ENCODE measurements at regions not wholly inside any gene's neighbourhood (a gene's known extent, or its start where the extent isn't known, plus 50 kb on each side); places are given as distances from the start of the nearest gene placed in this dataset.

GRCh38 chr12:115584156-115584555 lies 693.3 kb downstream of the MED13L start:
- DNase-seq (ENCODE audit: low read depth, low spot score), result no peak

DNA sequence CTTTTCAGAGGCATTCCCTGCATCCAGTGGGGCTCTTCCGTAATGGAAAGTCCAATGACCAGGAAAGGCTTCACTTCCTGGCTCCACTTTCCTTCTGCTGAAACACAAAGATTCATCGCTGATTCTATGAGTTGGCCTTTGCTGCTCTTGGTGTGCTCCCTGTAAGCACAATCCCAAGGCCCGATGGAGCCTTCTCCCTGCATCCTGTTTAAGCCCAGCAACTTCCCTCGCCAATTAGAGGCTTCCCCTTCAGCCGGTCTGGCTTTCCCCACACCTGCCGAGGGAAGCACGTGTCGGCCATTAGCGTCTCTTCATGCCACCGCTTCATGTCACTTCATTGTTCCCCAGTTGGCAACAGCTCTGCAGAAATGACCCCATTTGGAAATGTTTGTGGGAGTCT lies 693.9 kb downstream of the MED13L start:
- DNase-seq (ENCODE audit: low read depth, low spot score), result no peak

DNA sequence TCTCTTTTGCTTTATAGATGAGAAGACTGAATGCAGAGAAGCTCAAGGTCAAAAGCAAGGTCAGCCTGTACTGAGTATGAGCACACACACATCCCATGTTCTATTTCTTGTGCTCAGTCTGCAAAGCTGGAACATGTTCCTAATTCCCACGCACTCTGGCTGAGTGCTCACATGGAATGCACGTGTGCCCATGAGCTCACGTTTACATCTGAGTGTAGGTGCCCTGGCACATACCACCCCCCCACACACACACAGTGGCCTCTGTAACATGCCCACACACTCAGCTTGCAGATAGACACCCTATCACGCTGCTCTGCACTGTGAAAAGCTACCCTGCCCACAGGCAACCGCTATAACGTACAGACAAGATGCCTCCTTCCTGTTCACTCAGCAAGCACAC lies 700.1 kb downstream of the MED13L start:
- DNase-seq (ENCODE audit: low read depth, low spot score), result no peak

DNA sequence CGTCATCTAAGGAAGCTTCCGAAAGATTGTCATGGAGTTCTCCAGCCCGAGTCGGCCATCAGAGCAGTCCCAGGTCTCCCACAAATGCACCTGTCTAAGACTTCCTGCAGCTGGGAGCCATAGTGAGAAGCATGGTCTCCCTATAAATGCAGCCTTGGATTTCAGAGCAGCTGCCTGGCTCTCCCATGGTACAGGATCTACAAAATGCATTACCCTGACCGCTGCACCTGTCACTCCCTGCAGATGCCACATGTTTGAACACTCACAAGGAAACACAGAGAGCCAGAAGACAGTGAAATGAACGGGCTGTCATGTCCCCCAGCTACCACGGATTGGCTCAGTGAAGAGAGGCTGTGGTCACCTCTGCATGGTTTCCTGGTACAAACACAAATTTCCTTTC lies 702.7 kb downstream of the MED13L start:
- no peak for DNase-seq (ENCODE audit: low read depth, low spot score)

GRCh38 chr12:115572440-115572839 lies 705.1 kb downstream of the MED13L start:
- DNase-seq (ENCODE audit: low read depth, low spot score), result no peak

DNA sequence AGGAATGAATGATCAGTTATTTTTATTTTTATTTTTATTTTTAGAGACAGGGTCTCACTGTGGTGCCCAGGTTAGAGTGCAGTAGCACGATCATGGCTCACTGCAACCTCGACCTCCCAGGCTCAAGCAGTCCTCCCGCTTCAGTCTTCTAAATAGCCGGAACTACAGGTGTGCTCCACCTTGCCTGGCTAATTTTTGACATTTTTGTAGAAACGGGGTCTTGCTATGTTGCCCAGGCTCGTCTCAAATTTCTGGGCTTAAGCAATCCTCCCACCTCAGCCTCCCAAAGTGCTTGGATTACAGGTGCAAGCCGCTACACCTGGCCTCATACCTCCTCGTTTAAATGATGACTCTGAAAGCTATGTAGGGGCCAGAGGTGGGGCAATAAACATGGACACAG lies 706.0 kb downstream of the MED13L start:
- DNase-seq (ENCODE audit: low read depth, low spot score), result no peak

- no peak for DNase-seq (ENCODE audit: low read depth, low spot score)
These were observed 706.5 kb downstream of the MED13L start for GRCh38 chr12:115571027-115571426.

DNA sequence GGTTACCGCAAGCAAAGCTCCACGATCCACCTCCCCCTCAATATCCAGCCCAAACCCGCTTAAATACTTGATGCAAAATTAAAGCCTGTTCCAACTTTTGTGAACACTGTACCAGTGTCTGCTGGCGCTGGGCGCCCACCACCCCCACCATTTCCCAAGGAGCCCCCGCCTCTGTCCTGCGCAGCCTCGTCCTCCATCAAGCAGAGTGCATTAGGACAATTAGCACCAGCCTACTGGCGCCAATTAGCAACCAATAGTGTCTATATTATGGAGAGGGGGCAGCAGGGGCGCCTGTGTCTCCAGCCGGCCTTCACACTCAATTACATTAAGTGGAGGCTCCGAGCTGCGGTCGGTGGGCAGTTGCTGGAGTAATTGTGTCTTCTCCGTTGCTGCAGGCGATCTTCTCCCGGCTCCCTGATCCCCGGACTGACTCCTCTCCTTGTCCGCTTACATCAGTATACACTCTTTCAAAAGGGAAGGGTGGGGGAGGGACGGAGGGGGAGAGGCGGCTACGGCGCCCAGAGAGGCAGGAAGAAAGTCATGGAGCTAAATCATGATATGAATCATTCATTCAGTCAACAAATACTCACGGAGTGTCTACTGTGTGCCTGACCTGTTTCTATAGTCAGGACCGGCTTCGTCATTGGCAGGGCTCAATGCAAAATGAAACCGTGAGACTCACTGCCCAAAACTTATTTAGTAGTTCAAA lies 707.3 kb downstream of the MED13L start:
- peak; percentile 76 for DNase-seq (ENCODE audit: low read depth, low spot score)

GRCh38 chr12:115569345-115570068 lies 708.0 kb downstream of the MED13L start:
- no peak for DNase-seq (ENCODE audit: low read depth, low spot score)

GRCh38 chr12:115558281-115558680 lies 719.2 kb downstream of the MED13L start:
- no peak for DNase-seq (ENCODE audit: low read depth, low spot score)

GRCh38 chr12:115553622-115554021 lies 723.9 kb downstream of the MED13L start:
- no peak for DNase-seq (ENCODE audit: low read depth, low spot score)

- no peak for DNase-seq (ENCODE audit: low read depth, low spot score)
These were observed 734.2 kb downstream of the MED13L start for GRCh38 chr12:115543269-115543668.

DNA sequence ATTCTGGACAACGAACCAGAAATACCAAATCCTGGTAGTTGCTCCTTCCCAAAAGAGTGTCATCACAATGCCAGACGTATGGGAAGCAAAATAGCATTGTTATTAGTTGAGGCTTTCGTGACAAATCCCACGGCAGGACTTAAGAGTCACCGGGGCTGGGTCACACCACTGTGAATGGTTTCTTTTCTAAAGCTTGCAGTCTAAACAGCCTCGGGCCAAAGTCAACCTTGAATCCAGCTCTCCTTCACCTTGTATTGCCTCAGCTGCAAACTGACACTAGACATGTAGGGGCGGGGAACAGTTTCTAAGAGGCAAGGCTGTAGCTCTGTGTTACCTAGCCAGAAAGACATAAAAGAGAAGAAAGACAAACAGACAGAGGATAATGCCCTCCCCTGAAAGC lies 734.8 kb downstream of the MED13L start:
- DNase-seq (ENCODE audit: low read depth, low spot score), result no peak

DNA sequence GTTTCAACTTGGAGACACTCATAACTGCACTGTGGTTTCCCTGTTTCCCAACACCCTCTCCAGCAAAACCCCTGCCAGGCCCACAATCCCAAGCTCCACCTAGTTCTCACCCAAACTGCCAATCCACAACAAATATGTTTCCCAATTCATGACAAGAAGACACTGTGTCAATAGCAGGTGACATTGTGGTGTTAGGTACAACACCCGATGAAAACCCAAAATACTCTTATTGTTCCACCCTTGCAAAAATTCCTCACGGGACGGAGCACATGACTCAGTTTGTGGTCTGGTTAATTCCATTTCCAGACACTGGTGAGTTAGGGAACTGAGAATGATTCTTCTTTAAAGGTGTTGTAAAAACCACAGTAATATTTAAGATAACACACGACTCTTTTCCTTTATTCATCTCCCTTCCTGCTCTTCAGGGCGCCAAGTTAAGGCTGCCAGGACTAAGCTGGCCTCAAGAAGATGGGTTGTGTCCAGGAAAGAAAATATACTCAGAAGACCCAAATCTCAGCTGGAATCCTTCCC lies 735.5 kb downstream of the MED13L start:
- no peak for DNase-seq (ENCODE audit: low read depth, low spot score)

- no peak for DNase-seq (ENCODE audit: low read depth, low spot score)
These were observed 749.0 kb downstream of the MED13L start for GRCh38 chr12:115528466-115528865.

- no peak for DNase-seq (ENCODE audit: low read depth, low spot score)
These were observed 755.6 kb downstream of the MED13L start for GRCh38 chr12:115521771-115522409.

DNA sequence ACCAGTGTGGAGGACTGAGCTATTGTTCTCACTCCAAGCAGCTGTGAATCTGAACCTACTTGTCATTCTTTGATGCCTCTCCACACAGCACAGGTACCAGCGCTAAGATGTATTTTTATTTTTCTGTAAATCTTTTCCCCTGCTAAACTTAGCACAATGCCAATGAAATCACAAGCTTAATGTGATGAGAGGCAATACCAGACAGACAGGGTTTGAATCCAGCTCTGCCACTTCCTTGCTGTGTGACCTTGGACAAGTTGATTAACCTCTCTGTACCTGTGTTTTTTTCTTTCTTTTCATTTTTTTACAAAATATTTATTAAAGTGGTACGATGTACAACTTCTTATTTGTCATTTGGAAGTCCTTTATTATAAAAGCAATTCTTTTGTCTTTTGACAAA lies 757.6 kb downstream of the MED13L start:
- no peak for DNase-seq (ENCODE audit: low read depth, low spot score)

DNA sequence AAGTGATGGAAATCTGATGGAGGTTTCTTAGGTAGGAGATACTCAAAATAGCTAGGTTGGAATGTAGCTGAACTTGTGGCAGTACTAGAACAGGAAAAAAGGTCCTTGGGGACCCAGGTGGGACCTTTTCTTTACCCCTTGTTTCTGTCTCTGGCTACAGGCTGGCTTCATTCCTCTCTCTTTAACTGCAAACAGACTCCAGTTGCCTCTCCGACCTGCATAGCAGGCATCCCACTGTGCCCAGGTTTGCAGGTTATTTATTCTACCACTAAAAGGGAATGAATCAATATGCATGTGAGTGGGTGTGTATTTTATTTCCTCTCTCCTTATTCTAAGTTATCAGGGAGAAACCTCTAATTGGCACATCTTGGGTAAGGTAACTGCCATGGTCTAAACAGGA lies 758.1 kb downstream of the MED13L start:
- DNase-seq (ENCODE audit: low read depth, low spot score), result no peak

GRCh38 chr12:115517913-115518312 lies 759.6 kb downstream of the MED13L start:
- no peak for DNase-seq (ENCODE audit: low read depth, low spot score)

GRCh38 chr12:115511986-115512711 lies 765.3 kb downstream of the MED13L start:
- DNase-seq (ENCODE audit: low read depth, low spot score), result peak; percentile 38

GRCh38 chr12:115511305-115511704 lies 766.2 kb downstream of the MED13L start:
- DNase-seq (ENCODE audit: low read depth, low spot score), result no peak

DNA sequence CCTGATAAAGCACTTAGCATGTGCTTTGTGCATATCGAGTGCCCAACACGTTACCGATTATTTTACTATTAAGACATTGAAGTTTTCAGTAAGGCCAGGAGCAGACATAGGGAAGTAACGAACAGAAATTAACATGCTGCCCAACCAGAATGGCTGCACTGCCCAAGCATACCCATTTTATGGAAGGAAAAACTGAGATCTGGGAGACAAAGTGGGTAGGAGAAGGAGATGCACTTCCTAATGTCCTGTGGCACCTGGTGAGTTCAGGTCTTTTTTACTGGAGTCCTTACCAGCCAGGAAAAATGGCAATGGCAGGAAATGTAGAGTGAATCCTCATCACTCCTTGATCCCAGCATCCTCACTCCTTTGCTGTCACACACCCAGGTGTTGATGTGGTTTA lies 768.5 kb downstream of the MED13L start:
- DNase-seq (ENCODE audit: low read depth, low spot score), result no peak
